ENCODE measurements at regions not wholly inside any gene's neighbourhood (a gene's known extent, or its start where the extent isn't known, plus 50 kb on each side); places are given as distances from the start of the nearest gene placed in this dataset.
A peak's percentile ranks its signal among the peaks of the same experiment; 100 is the strongest.

DNA sequence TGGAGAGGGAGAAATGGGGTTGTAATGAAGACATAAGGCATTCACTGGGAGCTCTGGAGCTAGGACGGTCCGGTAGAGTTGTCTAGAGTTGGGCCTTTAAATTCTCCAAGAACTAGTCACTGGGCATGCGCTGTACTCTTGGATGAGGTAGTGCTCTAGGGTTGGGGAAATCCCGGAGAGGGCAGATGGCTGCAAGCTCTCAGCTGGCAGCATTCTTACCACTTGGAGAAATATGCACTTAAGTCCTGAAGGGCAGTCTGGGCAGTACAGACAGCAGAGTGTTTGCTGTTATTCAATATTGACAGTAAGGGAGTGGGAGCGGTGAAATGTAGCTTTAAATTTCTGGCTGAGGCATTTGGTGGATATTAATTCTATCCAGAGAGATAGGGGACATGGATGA, 214.6 kb downstream of the RDH14 start:
- TF ChIP-seq ISL1 (CRISPR knock-in tag; IDR thresholded peaks at IDR 0.05) (peak; percentile 43; the same call in 1 of the 2 replicates), RARB (CRISPR knock-in tag; IDR thresholded peaks at IDR 0.05) (no peak)
- peak; percentile 65 for ATAC-seq

- TF ChIP-seq ZNF8 (CRISPR knock-in tag; IDR thresholded peaks at IDR 0.05) (no peak), OSR1 (CRISPR knock-in tag; IDR thresholded peaks at IDR 0.05) (no peak)
- no peak for ATAC-seq
These were observed 217.6 kb downstream of the RDH14 start for GRCh38 chr2:18342901-18343300.

- no peak for TF ChIP-seq TCF4 (CRISPR knock-in tag; IDR thresholded peaks at IDR 0.05; ENCODE audit: borderline replicate concordance)
- no peak for TF ChIP-seq PPARA (CRISPR knock-in tag; IDR thresholded peaks at IDR 0.05; ENCODE audit: borderline replicate concordance)
- TF ChIP-seq CSRNP3 (CRISPR knock-in tag; IDR thresholded peaks at IDR 0.05): no peak
- no peak for TF ChIP-seq ZNF8 (CRISPR knock-in tag; IDR thresholded peaks at IDR 0.05)
- TF ChIP-seq, protein P1, sequence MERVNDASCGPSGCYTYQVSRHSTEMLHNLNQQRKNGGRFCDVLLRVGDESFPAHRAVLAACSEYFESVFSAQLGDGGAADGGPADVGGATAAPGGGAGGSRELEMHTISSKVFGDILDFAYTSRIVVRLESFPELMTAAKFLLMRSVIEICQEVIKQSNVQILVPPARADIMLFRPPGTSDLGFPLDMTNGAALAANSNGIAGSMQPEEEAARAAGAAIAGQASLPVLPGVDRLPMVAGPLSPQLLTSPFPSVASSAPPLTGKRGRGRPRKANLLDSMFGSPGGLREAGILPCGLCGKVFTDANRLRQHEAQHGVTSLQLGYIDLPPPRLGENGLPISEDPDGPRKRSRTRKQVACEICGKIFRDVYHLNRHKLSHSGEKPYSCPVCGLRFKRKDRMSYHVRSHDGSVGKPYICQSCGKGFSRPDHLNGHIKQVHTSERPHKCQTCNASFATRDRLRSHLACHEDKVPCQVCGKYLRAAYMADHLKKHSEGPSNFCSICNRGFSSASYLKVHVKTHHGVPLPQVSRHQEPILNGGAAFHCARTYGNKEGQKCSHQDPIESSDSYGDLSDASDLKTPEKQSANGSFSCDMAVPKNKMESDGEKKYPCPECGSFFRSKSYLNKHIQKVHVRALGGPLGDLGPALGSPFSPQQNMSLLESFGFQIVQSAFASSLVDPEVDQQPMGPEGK (CRISPR knock-in tag; IDR thresholded peaks at IDR 0.05; ENCODE audit: borderline replicate concordance): no peak
- TF ChIP-seq ESRRG (CRISPR knock-in tag; IDR thresholded peaks at IDR 0.05): no peak
- no peak for TF ChIP-seq ISL1 (CRISPR knock-in tag; IDR thresholded peaks at IDR 0.05)
- no peak for ATAC-seq
These were observed 221.1 kb downstream of the RDH14 start for GRCh38 chr2:18339326-18339725.

- TF ChIP-seq, protein P2, sequence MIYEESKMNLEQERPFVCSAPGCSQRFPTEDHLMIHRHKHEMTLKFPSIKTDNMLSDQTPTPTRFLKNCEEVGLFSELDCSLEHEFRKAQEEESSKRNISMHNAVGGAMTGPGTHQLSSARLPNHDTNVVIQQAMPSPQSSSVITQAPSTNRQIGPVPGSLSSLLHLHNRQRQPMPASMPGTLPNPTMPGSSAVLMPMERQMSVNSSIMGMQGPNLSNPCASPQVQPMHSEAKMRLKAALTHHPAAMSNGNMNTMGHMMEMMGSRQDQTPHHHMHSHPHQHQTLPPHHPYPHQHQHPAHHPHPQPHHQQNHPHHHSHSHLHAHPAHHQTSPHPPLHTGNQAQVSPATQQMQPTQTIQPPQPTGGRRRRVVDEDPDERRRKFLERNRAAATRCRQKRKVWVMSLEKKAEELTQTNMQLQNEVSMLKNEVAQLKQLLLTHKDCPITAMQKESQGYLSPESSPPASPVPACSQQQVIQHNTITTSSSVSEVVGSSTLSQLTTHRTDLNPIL (CRISPR knock-in tag; IDR thresholded peaks at IDR 0.05; ENCODE audit: low read depth): no peak
- TF ChIP-seq, protein P1 (CRISPR knock-in tag; IDR thresholded peaks at IDR 0.05; ENCODE audit: borderline replicate concordance): no peak
- TF ChIP-seq BACH2 (CRISPR knock-in tag; IDR thresholded peaks at IDR 0.05; ENCODE audit: borderline replicate concordance): no peak
- TF ChIP-seq TCF4 (CRISPR knock-in tag; IDR thresholded peaks at IDR 0.05; ENCODE audit: borderline replicate concordance): no peak
- no peak for TF ChIP-seq TOX (CRISPR knock-in tag; IDR thresholded peaks at IDR 0.05; ENCODE audit: borderline replicate concordance)
- TF ChIP-seq POU6F1 (CRISPR knock-in tag; IDR thresholded peaks at IDR 0.05; ENCODE audit: borderline replicate concordance, low read depth): no peak
- no peak for TF ChIP-seq SNAI2 (CRISPR knock-in tag; IDR thresholded peaks at IDR 0.05)
- TF ChIP-seq ZNF565 (CRISPR knock-in tag; conservative IDR thresholded peaks at IDR 0.05; ENCODE audit: low read depth): no peak
- no peak for ATAC-seq
These were observed 223.5 kb downstream of the RDH14 start for GRCh38 chr2:18336975-18337374.

DNA sequence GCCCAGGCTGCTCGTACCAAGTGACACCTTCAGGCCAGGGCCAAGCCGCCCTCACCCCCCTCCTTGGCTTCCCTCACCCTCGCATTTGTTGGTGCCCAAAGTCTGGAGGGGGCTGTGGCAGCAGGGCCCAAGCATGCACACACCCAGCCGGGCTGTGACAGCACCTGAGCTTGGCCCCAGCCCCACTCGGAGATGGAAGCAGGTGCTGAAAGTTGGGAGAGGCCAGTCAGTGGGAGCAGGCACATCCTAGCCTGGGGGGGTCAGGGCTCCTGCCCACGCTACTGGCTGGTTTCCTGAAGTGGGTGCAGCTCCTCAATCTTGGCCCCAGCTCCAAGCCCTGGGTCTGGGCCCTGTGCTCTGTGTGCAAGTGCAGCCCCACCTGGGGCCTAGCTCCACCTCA, 228.0 kb downstream of the RDH14 start:
- TF ChIP-seq ZNF565 (CRISPR knock-in tag; conservative IDR thresholded peaks at IDR 0.05; ENCODE audit: low read depth) (no peak), ESRRG (CRISPR knock-in tag; IDR thresholded peaks at IDR 0.05) (no peak), SNAI2 (CRISPR knock-in tag; IDR thresholded peaks at IDR 0.05) (no peak), ZFP3 (CRISPR knock-in tag; IDR thresholded peaks at IDR 0.05) (no peak), TOX (CRISPR knock-in tag; IDR thresholded peaks at IDR 0.05; ENCODE audit: borderline replicate concordance) (no peak), ISL1 (CRISPR knock-in tag; IDR thresholded peaks at IDR 0.05) (no peak)
- no peak for ATAC-seq

- TF ChIP-seq TOX (CRISPR knock-in tag; IDR thresholded peaks at IDR 0.05; ENCODE audit: borderline replicate concordance) (no peak), BACH2 (CRISPR knock-in tag; IDR thresholded peaks at IDR 0.05; ENCODE audit: borderline replicate concordance) (no peak), ESRRG (CRISPR knock-in tag; IDR thresholded peaks at IDR 0.05) (no peak), TCF4 (CRISPR knock-in tag; IDR thresholded peaks at IDR 0.05; ENCODE audit: borderline replicate concordance) (no peak), ISL1 (CRISPR knock-in tag; IDR thresholded peaks at IDR 0.05) (no peak), OSR1 (CRISPR knock-in tag; IDR thresholded peaks at IDR 0.05) (no peak), ZC3H10 (CRISPR knock-in tag; IDR thresholded peaks at IDR 0.05) (no peak), POU6F1 (CRISPR knock-in tag; IDR thresholded peaks at IDR 0.05; ENCODE audit: borderline replicate concordance, low read depth) (no peak), PPARA (CRISPR knock-in tag; IDR thresholded peaks at IDR 0.05; ENCODE audit: borderline replicate concordance) (no peak), ZNF70 (CRISPR knock-in tag; IDR thresholded peaks at IDR 0.05) (no peak)
- TF ChIP-seq, protein P1 (CRISPR knock-in tag; IDR thresholded peaks at IDR 0.05; ENCODE audit: borderline replicate concordance): no peak
- ATAC-seq: no peak
These were observed 235.3 kb downstream of the RDH14 start for GRCh38 chr2:18325118-18325517.
